Ectodermal cell (in vitro differentiated cells): ENCODE measurements at regions not wholly inside any gene's neighbourhood (a gene's known extent, or its start where the extent isn't known, plus 50 kb on each side); places are given as distances from the start of the nearest gene placed in this dataset.
"Not testable (repeated sequence)": the region's sequence is repeated elsewhere in the genome, so short reads cannot be mapped to it uniquely, and the experiment has no call there.

Experiments
- H3K27ac ChIP-seq: 2 replicates; pipeline ENCODE4 v1.7.0; 2013; ENCODE audit warnings: mild to moderate bottlenecking, low read depth, low read length; ENCODE audit not compliant: insufficient read depth, poor library complexity, severe bottlenecking
- H3K27me3 ChIP-seq: 2 replicates; pipeline ENCODE4 v1.7.0; 2013; ENCODE audit warnings: mild to moderate bottlenecking, low read length; ENCODE audit not compliant: insufficient read depth, control insufficient read depth, poor library complexity, severe bottlenecking
- H3K36me3 ChIP-seq: one replicate; pipeline ENCODE4 v1.7.0; 2013; ENCODE audit warnings: low read length; ENCODE audit not compliant: control insufficient read depth, insufficient read depth
- H3K4me1 ChIP-seq: one replicate; pipeline ENCODE4 v1.7.0; 2013; ENCODE audit warnings: low read length; ENCODE audit not compliant: control insufficient read depth, insufficient read depth
- H3K4me3 ChIP-seq: 2 replicates; pipeline ENCODE4 v1.7.0; 2013; ENCODE audit warnings: low read depth, low read length, control low read depth; ENCODE audit not compliant: insufficient read depth
- H3K9me3 ChIP-seq: 2 replicates; pipeline ENCODE4 v1.7.0; 2013; ENCODE audit warnings: mild to moderate bottlenecking, low read length, moderate library complexity; ENCODE audit not compliant: control insufficient read depth
- WGBS, 2 experiments: methylation state at CpG; one replicate each; pipeline ENCODE4 v1.1.7; 2013; ENCODE audit warnings: missing lambda C conversion rate in 2 of 2; 5-methylcytosine and 5-hydroxymethylcytosine counted together

DNA sequence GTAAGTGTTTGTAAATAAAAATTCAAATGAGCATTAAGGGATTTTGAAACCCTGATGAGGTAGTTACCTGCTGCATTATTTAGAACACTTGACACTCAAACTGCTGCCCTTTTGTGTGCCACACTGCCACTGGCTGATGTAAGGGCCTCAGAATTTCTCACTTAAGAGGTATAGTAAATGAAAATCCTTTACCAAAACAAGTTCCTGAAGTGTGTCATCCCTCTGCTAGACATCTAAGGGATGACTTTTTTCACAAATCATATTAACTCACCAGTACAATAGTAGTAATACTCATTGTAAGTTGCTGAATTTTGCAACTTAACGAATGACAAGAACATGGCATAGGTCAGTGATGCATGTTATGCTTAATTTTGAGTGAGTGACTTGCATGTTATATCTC, 274.9 kb upstream of the UBE2E3 start:
- 33 to 44% methylated on average over 1 of the region's 1 CpG for WGBS, 2 experiments
- no peak overlapping the region for H3K4me3 ChIP-seq
- no peaks in the 10 kb centered on the region for H3K36me3 ChIP-seq
- H3K9me3 ChIP-seq: no peaks in the 10 kb centered on the region
- H3K4me1 ChIP-seq: no peaks in the 10 kb centered on the region
- no peak overlapping the region for H3K27ac ChIP-seq
- no peaks in the 10 kb centered on the region for H3K27me3 ChIP-seq

DNA sequence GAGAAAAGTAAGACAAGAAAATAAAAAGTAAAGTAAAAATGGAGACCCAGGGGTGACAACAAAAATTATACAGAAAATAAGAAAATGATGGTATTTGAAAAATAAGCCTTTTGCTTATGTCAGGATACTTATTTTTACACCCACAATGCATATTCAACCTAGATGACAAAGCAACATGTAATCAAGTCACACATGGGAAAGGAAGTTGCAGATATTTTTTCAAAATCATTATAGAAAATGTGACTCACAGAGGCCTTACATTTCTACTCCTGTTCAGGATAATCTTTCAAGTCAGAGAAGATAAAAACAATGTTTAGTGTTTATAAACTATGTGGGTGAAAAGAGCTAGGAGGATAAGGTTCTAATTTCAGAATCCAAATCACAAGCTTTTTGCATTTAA, 275.3 kb upstream of the UBE2E3 start:
- H3K27me3 ChIP-seq: no peaks in the 10 kb centered on the region
- H3K27ac ChIP-seq: no peak overlapping the region

DNA sequence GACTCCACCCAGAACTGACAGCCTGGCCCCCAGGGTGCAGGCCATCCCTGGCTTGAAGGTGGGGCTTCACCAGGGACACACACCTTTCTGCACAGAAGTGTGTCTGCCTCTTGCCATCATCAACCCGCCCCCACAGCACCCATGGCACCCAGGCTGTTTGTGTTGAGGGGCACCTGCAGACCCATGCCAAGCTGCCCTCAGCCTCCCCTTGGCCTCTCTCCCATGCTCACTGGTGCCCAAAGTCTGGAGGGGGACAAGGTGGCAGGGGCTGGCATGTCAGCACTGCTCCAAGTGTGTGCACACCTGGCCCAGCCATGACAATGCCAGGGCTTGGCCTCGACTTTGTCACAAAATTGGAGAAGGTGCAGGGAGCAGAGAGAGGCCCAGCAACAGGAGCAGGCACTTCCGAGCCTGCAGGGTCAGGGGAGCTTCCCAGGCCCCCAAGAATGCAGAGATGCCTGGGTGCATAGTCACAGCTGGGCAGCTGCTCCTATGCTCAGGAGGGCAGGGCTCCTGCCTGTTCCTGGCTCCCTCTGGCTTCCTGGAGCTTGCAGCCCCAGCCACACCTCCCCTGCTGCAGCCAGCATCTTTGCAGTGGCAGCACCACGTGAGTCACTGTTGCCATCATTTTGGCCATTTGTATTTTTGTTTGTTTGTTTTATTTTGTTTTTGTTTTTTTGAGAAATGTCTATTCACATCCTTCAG, 280.6 kb upstream of the UBE2E3 start:
- Histone ChIP-seq H3K36me3 (no peaks in the 10 kb centered on the region), H3K9me3 (no peaks in the 10 kb centered on the region), H3K4me1 (no peaks in the 10 kb centered on the region), H3K27me3 (no peaks in the 10 kb centered on the region), H3K27ac (no peak overlapping the region), H3K4me3 (no peak overlapping the region)
- 86 to 90% methylated on average over 4 of the region's 4 CpGs for WGBS, 2 experiments

More for the DNA sequence above, 275.3 kb upstream of the UBE2E3 start:
- H3K36me3 ChIP-seq: no peaks in the 10 kb centered on the region
- H3K4me3 ChIP-seq: no peak overlapping the region
- no peaks in the 10 kb centered on the region for H3K4me1 ChIP-seq
- H3K9me3 ChIP-seq: no peaks in the 10 kb centered on the region

DNA sequence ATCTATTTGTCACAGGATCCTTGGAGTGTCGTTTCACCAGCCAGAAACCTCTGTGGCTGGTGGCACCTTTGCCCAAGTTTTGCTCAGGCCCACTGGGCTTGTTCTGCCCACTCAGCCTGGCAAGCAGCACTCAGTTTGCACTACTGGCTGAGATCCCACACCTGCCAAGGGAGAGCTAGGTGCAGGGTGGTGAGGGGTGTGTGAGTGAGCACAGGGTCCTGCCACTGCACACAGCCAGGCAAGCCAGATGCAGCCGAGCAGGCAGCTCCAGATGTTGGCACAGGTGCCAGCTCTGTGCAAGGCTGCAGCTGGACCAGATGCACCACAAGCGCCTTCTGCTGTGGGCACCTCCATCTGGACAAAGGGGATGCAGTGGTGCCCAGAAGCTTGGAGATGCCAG, 281.7 kb upstream of the UBE2E3 start:
- Histone ChIP-seq H3K27me3 (no peaks in the 10 kb centered on the region), H3K36me3 (no peaks in the 10 kb centered on the region), H3K4me1 (no peaks in the 10 kb centered on the region), H3K9me3 (no peaks in the 10 kb centered on the region), H3K4me3 (no peak overlapping the region), H3K27ac (no peak overlapping the region)
- WGBS, 2 experiments: 93 to 95% methylated on average over 3 of the region's 3 CpGs

DNA sequence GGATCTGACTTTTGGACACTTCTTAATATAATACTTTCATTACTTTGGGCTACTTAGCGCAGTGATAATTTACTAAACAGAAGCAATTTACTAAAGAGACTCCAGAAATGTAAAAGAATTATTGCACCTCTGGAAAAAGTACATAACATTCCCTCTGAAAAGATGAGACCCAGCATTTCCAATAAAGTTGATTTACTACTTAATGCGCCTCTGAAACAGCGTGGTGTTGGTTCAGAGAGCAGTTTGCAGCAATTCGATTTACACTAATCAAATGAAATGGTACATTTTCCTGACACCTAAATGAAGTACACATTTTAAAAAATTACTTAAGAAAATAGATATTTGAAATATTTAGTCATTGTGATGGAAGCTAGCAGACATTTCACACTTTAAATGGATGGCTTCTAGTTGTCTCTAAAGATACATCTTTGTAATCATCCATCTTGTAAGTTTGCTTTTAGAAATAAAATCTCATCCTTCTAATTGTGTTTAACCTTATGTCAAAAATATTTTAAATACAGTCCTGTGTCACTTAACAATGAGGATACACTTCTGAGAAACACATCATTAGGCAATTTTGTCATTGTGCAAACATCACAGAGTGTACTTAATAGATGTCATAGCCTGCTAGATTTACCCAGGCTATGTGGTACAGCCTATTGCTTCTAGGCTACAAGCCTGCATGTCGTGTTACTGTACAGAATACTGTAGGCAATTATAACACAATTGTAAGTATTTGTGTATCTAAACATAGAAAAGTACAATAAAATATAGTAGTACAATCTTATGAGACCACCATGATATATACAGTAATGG, 284.6 kb upstream of the UBE2E3 start:
- WGBS, 2 experiments: 93 to 98% methylated on average over 4 to 5 of the region's 5 CpGs
- Histone ChIP-seq H3K27me3 (no peaks in the 10 kb centered on the region), H3K4me3 (no peak overlapping the region), H3K36me3 (no peaks in the 10 kb centered on the region), H3K9me3 (no peaks in the 10 kb centered on the region), H3K27ac (no peak overlapping the region), H3K4me1 (no peaks in the 10 kb centered on the region)

DNA sequence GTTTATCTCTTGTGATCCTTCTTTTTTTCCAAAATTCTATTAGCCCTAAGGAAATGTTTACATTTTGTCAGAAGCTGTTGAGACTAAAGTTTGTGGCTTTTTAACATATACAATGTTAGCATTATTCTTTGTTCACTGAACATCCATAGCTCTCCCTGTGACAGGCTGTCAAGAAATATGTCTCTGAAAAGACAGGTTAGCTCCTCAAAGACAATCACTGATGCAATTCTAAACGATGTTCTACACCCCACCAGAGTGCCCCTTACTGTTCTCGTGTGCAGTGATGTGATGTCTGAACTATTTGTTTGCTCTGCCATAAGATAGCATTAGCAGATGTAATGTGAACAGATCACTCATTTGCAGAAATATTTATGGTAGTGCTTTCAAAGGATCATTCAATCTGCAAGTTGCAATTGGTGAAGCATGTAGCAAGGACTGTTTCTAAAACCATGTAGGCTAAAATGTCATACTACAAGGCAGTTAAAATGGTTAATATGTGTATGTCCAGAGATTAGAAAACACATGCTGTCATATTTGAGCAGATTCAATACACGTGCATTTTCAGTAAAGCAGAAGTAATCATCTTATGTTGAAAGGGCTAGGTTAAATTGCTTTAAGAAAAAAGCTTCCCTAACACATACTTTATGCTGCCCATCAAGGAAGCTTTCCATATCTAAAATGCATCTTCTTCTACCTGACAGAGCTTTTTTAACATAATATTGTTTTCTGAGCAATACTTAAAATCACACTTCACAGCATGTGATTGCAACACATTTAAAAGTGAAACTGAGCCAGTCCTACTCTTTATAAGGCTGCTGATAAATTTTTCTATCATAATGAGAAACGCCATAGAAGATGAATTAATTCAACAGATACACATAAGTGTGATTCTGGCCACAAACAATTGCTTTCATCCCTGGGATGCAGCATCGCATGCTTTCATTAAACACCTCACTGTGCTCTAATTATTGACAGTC, 285.7 kb upstream of the UBE2E3 start:
- H3K4me3 ChIP-seq: no peak overlapping the region

DNA sequence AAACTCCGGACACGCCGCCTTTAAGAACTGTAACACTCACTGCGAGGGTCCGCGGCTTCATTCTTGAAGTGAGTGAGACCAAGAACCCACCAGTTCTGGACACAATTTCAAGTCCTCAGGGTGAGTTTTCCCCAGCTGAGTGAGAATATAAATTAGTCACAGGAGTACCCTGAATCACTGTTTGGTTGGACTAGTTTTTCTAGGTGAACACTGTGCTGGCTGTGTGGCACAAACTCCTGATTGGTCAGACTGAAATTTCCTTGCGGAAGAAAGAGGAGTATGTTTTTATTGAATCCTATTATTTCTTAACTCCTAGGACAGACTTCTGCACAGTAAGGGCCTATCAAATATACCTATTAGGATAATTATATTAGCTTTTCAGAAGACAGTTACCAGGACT, 288.1 kb upstream of the UBE2E3 start:
- H3K9me3 ChIP-seq: no peaks in the 10 kb centered on the region
- no peaks in the 10 kb centered on the region for H3K27me3 ChIP-seq
- WGBS, 2 experiments: 90 to 93% methylated on average over 6 to 7 of the region's 7 CpGs
- H3K4me1 ChIP-seq: no peaks in the 10 kb centered on the region
- H3K36me3 ChIP-seq: no peaks in the 10 kb centered on the region
- no peak overlapping the region for H3K4me3 ChIP-seq
- no peak overlapping the region for H3K27ac ChIP-seq

More for the DNA sequence above, 285.7 kb upstream of the UBE2E3 start:
- Histone ChIP-seq H3K9me3 (no peaks in the 10 kb centered on the region), H3K36me3 (no peaks in the 10 kb centered on the region), H3K27me3 (no peaks in the 10 kb centered on the region), H3K27ac (no peak overlapping the region), H3K4me1 (no peaks in the 10 kb centered on the region)
- 90 to 95% methylated on average over 5 of the region's 5 CpGs for WGBS, 2 experiments

DNA sequence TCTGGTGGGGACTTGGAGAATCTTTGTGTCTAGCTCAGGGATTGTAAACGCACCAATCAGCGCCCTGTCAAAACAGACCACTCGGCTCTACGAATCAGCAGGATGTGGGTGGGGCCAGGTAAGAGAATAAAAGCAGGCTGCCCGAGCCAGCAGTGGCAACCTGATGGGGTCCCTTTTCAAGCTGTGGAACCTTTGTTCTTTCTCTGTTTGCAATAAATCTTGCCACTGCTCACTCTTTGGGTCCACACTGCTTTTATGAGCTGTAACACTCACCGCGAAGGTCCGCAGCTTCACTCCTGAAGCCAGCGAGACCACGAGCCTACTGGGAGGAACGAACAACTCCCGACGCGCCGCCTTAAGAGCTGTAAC, 288.6 kb upstream of the UBE2E3 start:
- H3K4me3 ChIP-seq, H3K36me3 ChIP-seq, H3K27me3 ChIP-seq, H3K4me1 ChIP-seq, H3K9me3 ChIP-seq, H3K27ac ChIP-seq: not testable (repeated sequence)
- 89 to 91% methylated on average over 15 of the region's 15 CpGs for WGBS, 2 experiments

DNA sequence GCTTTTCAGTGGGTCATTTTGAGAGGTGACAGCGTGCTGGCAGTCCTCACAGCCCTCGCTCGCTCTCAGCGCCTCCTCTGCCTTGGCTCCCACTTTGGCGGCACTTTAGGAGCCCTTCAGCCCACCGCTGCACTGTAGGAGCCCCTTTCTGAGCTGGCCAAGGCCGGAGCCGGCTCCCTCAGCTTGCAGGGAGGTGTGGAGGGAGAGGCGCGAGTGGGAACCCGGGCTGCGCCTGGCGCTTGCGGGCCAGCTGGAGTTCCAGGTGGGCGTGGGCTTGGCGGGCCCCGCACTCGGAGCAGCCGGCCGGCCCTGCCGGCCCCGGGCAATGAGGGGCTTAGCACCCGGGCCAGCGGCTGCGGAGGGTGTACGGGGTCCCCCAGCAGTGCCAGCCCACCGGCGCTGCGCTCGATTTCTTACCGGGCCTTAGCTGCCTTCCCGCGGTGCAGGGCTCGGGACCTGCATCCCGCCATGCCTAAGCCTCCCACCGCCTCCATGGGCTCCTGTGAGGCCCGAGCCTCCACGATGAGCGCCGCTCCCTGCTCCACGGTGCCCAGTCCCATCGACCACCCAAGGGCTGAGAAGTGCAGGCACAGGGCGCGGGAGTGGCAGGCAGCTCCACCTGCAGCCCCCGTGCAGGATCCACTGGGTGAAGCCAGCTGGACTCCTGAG, 289.1 kb upstream of the UBE2E3 start:
- H3K36me3 ChIP-seq, H3K9me3 ChIP-seq, H3K4me3 ChIP-seq, H3K27ac ChIP-seq, H3K27me3 ChIP-seq, H3K4me1 ChIP-seq: not testable (repeated sequence)
- 95 to 96% methylated on average over 45 of the region's 45 CpGs for WGBS, 2 experiments
